Stomach (tissue), 4 donors: ENCODE measurements at regions not wholly inside any gene's neighbourhood (a gene's known extent, or its start where the extent isn't known, plus 50 kb on each side); places are given as distances from the start of the nearest gene placed in this dataset.

Source experiments
- POLR2AphosphoS5 ChIP-seq, 3 donors: sonication (generic); formaldehyde crosslinking; IDR thresholded peaks; one replicate each; pipeline ENCODE4 v1.6.1; 2016; ENCODE audit warnings: antibody characterized with exemption in 3 of 3
- TF ChIP-seq, protein P1 (sequence below), 7 experiments: fragments of 450-650 bp in 4 of 7; fragments of 200-600 bp in 3 of 7; sonication (generic) in 3 of 7; IDR thresholded peaks; one replicate each; pipeline ENCODE4 v1.5.1; 2016 to 2019; ENCODE audit warnings: antibody characterized with exemption in 7 of 7, control low read depth in 2 of 7, mild to moderate bottlenecking in 1 of 7

GRCh38 chrY:19541475-19542306, 202.8 kb downstream of the KDM5D start:
- TF ChIP-seq POLR2AphosphoS5 (IDR thresholded peaks at IDR 0.05), result no peak
- TF ChIP-seq, protein P1, sequence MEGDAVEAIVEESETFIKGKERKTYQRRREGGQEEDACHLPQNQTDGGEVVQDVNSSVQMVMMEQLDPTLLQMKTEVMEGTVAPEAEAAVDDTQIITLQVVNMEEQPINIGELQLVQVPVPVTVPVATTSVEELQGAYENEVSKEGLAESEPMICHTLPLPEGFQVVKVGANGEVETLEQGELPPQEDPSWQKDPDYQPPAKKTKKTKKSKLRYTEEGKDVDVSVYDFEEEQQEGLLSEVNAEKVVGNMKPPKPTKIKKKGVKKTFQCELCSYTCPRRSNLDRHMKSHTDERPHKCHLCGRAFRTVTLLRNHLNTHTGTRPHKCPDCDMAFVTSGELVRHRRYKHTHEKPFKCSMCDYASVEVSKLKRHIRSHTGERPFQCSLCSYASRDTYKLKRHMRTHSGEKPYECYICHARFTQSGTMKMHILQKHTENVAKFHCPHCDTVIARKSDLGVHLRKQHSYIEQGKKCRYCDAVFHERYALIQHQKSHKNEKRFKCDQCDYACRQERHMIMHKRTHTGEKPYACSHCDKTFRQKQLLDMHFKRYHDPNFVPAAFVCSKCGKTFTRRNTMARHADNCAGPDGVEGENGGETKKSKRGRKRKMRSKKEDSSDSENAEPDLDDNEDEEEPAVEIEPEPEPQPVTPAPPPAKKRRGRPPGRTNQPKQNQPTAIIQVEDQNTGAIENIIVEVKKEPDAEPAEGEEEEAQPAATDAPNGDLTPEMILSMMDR (IDR thresholded peaks at IDR 0.05), result no peak
